SK-N-SH treated with all-trans-retinoic acid at 6 μM for 48 hours (cell line): ENCODE measurements at regions not wholly inside any gene's neighbourhood (a gene's known extent, or its start where the extent isn't known, plus 50 kb on each side); places are given as distances from the start of the nearest gene placed in this dataset.

ENCODE experiments used
- ARNTL ChIP-seq: fragments of 450-650 bp; formaldehyde crosslinking; IDR thresholded peaks from 2 replicates; pipeline ENCODE4 v1.5.0; 2020; ENCODE audit warnings: low read depth, mild to moderate bottlenecking, moderate library complexity, borderline replicate concordance
- BACH2 ChIP-seq: fragments of 250-450 bp; sonication (Bioruptor Pico); IDR thresholded peaks from 2 replicates; pipeline ENCODE4 v1.9.0; 2021; ENCODE audit warnings: mild to moderate bottlenecking, borderline replicate concordance
- CSRNP3 ChIP-seq: fragments of 250-450 bp; sonication (Bioruptor Pico); IDR thresholded peaks from 2 replicates; pipeline ENCODE4 v1.5.1; 2021; ENCODE audit warnings: mild to moderate bottlenecking, moderate library complexity
- PATZ1 ChIP-seq: fragments of 250-450 bp; sonication (Bioruptor Pico); IDR thresholded peaks from 2 replicates; pipeline ENCODE4 v1.8.0; 2020; ENCODE audit warnings: mild to moderate bottlenecking, moderate library complexity, borderline replicate concordance
- POU6F1 ChIP-seq: fragments of 250-450 bp; sonication (Bioruptor Pico); IDR thresholded peaks from 2 replicates; pipeline ENCODE4 v1.8.0; 2021; ENCODE audit warnings: low read depth, mild to moderate bottlenecking, moderate library complexity, borderline replicate concordance
- PPARA ChIP-seq: fragments of 250-450 bp; sonication (Bioruptor Pico); IDR thresholded peaks from 2 replicates; pipeline ENCODE4 v1.5.0; 2020; ENCODE audit warnings: mild to moderate bottlenecking, borderline replicate concordance
- TCF4 ChIP-seq: fragments of 250-450 bp; sonication (Bioruptor Pico); IDR thresholded peaks from 2 replicates; pipeline ENCODE4 v1.8.0; 2021; ENCODE audit warnings: mild to moderate bottlenecking, moderate library complexity, borderline replicate concordance
- TSHZ2 ChIP-seq: fragments of 250-450 bp; sonication (Bioruptor Pico); IDR thresholded peaks from 2 replicates; pipeline ENCODE4 v1.5.0; 2020; ENCODE audit warnings: mild to moderate bottlenecking, moderate library complexity
- ZC3H10 ChIP-seq: fragments of 250-450 bp; sonication (Bioruptor Pico); IDR thresholded peaks from 2 replicates; pipeline ENCODE4 v1.5.1; 2021; ENCODE audit warnings: mild to moderate bottlenecking, moderate library complexity
- ZFP30 ChIP-seq: fragments of 450-650 bp; formaldehyde crosslinking; IDR thresholded peaks from 2 replicates; pipeline ENCODE4 v1.5.0; 2022; ENCODE audit warnings: mild to moderate bottlenecking, moderate library complexity
- ZNF565 ChIP-seq: fragments of 450-650 bp; formaldehyde crosslinking; conservative IDR thresholded peaks from 2 replicates; pipeline ENCODE4 v1.5.0; 2020; ENCODE audit warnings: low read depth, mild to moderate bottlenecking, moderate library complexity
- ZNF70 ChIP-seq: fragments of 450-650 bp; formaldehyde crosslinking; IDR thresholded peaks from 2 replicates; pipeline ENCODE4 v1.5.0; 2020; ENCODE audit warnings: mild to moderate bottlenecking, moderate library complexity

- TF ChIP-seq ARNTL (CRISPR knock-in tag) (no peak), POU6F1 (CRISPR knock-in tag) (no peak), TSHZ2 (CRISPR knock-in tag) (no peak), PATZ1 (CRISPR knock-in tag) (no peak), PPARA (CRISPR knock-in tag) (no peak), ZNF70 (CRISPR knock-in tag) (no peak), TCF4 (no peak), CSRNP3 (CRISPR knock-in tag) (no peak), ZC3H10 (CRISPR knock-in tag) (no peak), ZFP30 (CRISPR knock-in tag) (no peak), ZNF565 (no peak), BACH2 (CRISPR knock-in tag) (no peak)
Observed at GRCh38 chr3:13135811-13136321, 62.6 kb upstream of the IQSEC1 start.
